VCaP (cell line): ENCODE measurements at regions not wholly inside any gene's neighbourhood (a gene's known extent, or its start where the extent isn't known, plus 50 kb on each side); places are given as distances from the start of the nearest gene placed in this dataset.
"Not testable (repeated sequence)": the region's sequence is repeated elsewhere in the genome, so short reads cannot be mapped to it uniquely, and the experiment has no call there.

Experiments
- H3K27ac ChIP-seq: fragments of 450-650 bp; 2 replicates; pipeline ENCODE4 v1.5.1; 2017
- TF ChIP-seq, protein P1 (sequence below): fragments of 450-650 bp; conservative IDR thresholded peaks from 2 replicates; pipeline ENCODE4 v1.5.1; 2017; ENCODE audit warnings: mild to moderate bottlenecking, moderate library complexity

DNA sequence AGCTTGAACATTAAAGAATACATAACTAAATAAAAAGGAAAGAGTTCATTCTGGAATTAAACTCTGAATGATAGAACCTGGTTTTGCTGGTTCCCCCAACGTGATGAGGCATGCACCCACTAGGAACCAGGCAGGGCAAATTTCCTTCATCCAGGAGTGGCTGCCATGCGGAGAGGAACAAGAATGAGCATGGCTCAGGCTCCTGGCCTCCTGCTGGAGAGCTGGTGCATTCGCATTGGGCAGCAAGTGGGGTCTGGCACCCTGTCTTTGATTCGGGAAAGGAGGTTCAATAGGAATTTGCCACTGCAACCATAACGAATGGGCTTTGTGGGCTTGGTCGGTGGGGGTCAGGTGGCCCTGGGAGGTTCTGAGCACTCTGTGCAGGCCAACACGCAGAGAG lies 169.8 kb upstream of the TENM4 start:
- no peak overlapping the region for H3K27ac ChIP-seq
- TF ChIP-seq, protein P1, sequence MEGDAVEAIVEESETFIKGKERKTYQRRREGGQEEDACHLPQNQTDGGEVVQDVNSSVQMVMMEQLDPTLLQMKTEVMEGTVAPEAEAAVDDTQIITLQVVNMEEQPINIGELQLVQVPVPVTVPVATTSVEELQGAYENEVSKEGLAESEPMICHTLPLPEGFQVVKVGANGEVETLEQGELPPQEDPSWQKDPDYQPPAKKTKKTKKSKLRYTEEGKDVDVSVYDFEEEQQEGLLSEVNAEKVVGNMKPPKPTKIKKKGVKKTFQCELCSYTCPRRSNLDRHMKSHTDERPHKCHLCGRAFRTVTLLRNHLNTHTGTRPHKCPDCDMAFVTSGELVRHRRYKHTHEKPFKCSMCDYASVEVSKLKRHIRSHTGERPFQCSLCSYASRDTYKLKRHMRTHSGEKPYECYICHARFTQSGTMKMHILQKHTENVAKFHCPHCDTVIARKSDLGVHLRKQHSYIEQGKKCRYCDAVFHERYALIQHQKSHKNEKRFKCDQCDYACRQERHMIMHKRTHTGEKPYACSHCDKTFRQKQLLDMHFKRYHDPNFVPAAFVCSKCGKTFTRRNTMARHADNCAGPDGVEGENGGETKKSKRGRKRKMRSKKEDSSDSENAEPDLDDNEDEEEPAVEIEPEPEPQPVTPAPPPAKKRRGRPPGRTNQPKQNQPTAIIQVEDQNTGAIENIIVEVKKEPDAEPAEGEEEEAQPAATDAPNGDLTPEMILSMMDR = no peak

DNA sequence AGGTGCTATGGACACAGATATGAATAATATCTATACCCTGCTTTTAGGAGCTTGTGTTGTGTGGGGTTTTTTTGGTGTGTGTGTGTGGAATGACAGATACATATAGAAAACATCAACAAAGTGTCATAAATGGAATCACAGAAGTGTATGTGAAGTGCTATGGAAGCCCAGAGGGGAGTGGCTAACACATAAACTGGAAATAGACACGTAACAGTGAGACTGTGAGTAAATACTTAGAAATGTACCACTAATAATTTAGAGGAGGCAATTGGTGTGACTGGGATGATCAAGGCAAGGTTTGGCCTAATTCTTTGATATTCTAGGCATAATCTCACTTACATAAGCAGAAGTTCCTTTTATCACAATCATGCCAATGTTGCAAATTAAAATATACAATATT lies 169.3 kb upstream of the TENM4 start:
- no peak overlapping the region for H3K27ac ChIP-seq
- TF ChIP-seq, protein P1 = no peak

DNA sequence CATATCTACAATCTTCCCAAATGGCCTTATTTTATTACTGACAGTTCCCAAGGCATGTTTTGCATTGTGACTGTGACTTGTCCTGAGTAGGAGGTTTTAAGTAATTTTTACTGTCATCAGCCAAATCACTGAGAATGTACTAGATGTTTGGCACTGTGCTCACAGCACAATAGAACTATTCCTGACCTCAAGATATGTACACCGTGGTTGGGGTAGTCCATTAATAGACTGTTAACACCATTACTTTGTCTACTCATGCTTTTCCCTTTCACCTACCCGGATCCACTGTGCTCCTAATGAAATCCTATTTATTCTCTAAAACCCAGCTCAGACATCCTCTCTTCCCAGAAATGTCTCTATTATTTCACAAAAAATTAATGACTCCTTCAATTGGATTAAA lies 168.7 kb upstream of the TENM4 start:
- TF ChIP-seq, protein P1 = no peak

DNA sequence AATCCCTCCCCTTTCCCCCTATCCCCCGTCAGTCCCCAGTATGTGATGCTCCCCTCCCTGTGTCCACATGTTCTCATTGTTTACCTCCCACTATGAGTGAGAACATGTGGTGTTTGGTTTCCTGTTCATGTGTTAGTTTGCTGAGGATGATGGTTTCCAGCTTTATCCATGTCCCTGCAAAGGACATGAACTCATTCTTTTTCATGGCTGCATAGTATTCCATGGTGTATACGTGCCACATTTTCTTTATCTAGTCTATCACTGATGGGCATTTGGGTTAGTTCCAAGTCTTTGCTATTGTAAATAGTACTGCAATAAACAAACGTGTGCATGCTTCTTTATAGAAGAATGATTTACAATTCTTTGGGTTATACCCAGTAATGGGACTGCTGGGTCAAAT lies 165.6 kb upstream of the TENM4 start:
- not testable (repeated sequence) for H3K27ac ChIP-seq

More for the DNA sequence above, 168.7 kb upstream of the TENM4 start:
- H3K27ac ChIP-seq = no peak overlapping the region

DNA sequence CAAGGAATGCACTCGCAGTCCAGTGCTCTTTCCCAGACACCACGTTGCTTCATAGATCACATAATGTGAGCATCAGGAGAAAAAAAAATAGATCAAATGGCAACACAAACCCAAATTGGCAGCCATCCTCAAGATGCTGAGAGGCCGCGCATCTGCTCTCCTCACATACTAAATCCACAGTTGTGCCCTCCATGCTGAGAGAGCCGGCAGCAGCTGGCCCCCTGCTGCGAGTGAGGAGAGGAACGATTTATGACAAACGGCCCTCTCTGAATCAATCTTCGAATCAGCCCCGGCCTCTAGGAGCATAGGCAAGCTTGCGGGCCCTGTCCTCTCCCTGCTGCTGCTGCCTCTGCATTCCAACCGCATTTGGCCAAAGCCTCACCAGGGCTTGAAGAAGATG lies 159.9 kb upstream of the TENM4 start:
- no peak overlapping the region for H3K27ac ChIP-seq
- TF ChIP-seq, protein P1 = no peak

DNA sequence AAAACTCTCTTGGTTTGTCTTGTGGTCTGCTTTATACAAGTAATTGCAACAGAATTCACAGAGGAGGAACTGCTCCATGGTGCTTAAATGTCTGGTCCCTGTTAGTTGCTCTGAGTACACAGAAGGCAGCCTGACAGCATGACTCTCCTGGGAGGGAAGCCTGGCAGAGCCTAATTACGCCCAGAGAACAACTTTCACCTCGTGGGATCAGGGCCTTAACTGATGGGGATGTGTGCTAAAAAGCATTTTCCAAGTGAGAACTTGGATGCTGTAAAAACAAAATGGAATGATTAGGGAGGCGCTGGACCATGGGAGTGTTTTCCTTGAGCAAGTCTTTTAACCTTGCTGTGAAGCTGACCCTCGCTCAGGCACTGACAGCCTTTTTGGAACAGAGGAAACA lies 154.0 kb upstream of the TENM4 start:
- H3K27ac ChIP-seq = no peak overlapping the region
- TF ChIP-seq, protein P1 = no peak

DNA sequence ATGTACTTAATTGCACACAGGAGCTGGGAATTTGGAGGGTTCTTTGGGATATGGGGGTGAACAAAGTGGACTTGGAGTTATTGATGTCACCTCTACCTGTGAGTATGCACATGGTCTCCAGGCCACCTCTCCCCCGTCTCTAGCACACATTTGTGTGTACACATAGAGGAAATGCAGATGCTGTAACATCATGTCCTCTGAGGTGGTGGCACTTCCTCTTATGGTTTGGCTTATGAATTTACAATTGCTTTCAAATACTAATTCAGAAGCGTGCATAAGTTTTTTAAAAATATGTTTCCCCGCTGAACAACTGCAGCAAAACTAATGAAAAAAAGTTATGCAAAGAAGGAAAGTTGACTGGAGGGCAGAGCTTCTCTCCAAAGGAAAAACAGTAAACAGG lies 152.0 kb upstream of the TENM4 start:
- TF ChIP-seq, protein P1 = no peak
- H3K27ac ChIP-seq = no peak overlapping the region

DNA sequence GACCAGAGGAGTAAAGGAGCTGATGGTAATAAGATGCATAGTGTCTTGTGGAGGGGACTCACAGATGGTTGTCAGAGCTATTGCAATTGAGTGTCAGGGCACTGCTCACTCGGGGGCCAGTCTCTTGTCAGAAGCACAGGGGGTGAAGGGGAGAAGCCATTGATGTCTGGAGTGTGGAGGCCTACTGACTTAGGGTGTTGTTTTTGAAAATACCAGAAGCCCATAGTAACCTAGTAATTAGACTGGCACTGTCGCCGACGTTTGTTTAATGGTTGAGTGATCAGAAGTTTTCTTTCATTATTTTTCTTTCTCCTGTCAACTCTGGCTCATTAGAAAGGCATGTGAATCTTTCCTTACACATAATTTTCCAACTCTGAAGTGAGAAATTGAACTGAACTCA lies 151.6 kb upstream of the TENM4 start:
- H3K27ac ChIP-seq = no peak overlapping the region
- TF ChIP-seq, protein P1 = no peak
